AG04450 (cell line): ENCODE measurements at regions not wholly inside any gene's neighbourhood (a gene's known extent, or its start where the extent isn't known, plus 50 kb on each side); places are given as distances from the start of the nearest gene placed in this dataset.

Experiments
- CTCF ChIA-PET: fragments of 300-600, 350-600 bp; formaldehyde crosslinking; extraction: SDS; loops from one replicate; lab custom pipeline; 2022; ENCODE audit warnings: antibody characterized with exemption, inconsistent platforms; lab: Charles Lee
- POLR2A ChIA-PET: fragments of 350-600 bp; formaldehyde crosslinking; extraction: SDS; loops from one replicate; lab custom pipeline; 2021; ENCODE audit warnings: antibody characterized with exemption, inconsistent platforms; lab: Yijun Ruan, JAX
- DNase-seq: peaks from one replicate; pipeline ENCODE4 v3.0.0-alpha.2; 2011; ENCODE audit warnings: low read depth, low spot score
- H3K27ac ChIP-seq: one replicate; pipeline ENCODE4 v1.5.1; 2012; ENCODE audit warnings: low read depth, low read length, control low read depth
- H3K27me3 ChIP-seq: one replicate; pipeline ENCODE4 v1.6.0; 2012; ENCODE audit warnings: low read length; ENCODE audit not compliant: control insufficient read depth, insufficient read depth
- H3K4me3 ChIP-seq: 2 replicates; pipeline ENCODE4 v1.5.1; 2011; ENCODE audit warnings: mild to moderate bottlenecking, low read depth, low read length, control low read depth
- H3K9me3 ChIP-seq: 2 replicates; pipeline ENCODE4 v1.5.1; 2012; ENCODE audit warnings: low read length; ENCODE audit not compliant: control insufficient read depth, insufficient read depth
- TF ChIP-seq, protein P1 (sequence below): IDR thresholded peaks from 2 replicates; pipeline ENCODE4 v1.5.1; 2011; ENCODE audit warnings: low read depth, low read length, control low read depth, inconsistent platforms

DNA sequence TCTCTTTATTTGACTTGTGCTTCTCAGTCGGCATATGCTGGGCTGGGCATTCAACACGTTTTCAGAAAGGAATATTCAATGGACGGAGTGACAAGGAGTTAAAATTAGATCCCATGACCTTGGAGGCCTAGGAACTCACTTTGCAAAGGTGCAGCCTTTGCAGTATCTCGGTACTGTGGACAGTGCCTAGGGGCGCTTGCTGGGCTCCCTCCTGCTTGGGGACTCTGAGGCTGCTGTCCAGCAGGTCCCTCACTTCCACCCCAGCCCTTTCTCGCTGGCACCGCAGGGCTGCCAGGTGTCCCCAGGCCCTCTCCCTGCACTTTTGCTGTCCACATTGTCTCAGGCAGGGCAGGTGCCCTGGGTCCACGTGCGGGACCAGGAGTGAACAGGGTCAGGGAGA lies 255.5 kb upstream of the B3GAT1 start:
- DNase-seq, result no peak
- Histone ChIP-seq H3K9me3 (peaks cover 92% of the 10 kb centered on the region), H3K27ac (no peak overlapping the region), H3K4me3 (no peak overlapping the region), H3K27me3 (no peaks in the 10 kb centered on the region)
- CTCF ChIA-PET, result no interaction called here
- POLR2A ChIA-PET, result no interaction called here
- TF ChIP-seq, protein P1, sequence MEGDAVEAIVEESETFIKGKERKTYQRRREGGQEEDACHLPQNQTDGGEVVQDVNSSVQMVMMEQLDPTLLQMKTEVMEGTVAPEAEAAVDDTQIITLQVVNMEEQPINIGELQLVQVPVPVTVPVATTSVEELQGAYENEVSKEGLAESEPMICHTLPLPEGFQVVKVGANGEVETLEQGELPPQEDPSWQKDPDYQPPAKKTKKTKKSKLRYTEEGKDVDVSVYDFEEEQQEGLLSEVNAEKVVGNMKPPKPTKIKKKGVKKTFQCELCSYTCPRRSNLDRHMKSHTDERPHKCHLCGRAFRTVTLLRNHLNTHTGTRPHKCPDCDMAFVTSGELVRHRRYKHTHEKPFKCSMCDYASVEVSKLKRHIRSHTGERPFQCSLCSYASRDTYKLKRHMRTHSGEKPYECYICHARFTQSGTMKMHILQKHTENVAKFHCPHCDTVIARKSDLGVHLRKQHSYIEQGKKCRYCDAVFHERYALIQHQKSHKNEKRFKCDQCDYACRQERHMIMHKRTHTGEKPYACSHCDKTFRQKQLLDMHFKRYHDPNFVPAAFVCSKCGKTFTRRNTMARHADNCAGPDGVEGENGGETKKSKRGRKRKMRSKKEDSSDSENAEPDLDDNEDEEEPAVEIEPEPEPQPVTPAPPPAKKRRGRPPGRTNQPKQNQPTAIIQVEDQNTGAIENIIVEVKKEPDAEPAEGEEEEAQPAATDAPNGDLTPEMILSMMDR, result no peak

DNA sequence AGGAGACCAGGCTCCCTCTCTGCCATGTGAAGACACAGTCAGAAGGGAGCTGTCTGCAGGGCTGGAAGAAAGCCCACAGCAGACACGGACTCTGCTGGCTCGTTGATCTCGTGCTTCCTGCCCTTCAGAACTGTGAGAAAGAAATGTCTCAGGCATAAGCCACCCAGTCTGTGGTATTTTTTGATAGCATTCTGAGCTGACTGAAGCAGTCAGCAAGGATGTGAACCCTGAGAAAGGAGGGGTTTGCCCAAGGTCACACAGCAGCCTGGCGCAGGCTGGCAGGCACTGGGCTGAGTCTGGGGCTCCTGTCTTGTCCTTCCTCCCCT lies 255.1 kb upstream of the B3GAT1 start:
- TF ChIP-seq, protein P1, result no peak
- Histone ChIP-seq H3K9me3 (peaks cover 93% of the 10 kb centered on the region), H3K27ac (no peak overlapping the region), H3K27me3 (no peaks in the 10 kb centered on the region), H3K4me3 (no peak overlapping the region)
- no peak for DNase-seq
- ChIA-PET POLR2A (no interaction called here), CTCF (no interaction called here)

DNA sequence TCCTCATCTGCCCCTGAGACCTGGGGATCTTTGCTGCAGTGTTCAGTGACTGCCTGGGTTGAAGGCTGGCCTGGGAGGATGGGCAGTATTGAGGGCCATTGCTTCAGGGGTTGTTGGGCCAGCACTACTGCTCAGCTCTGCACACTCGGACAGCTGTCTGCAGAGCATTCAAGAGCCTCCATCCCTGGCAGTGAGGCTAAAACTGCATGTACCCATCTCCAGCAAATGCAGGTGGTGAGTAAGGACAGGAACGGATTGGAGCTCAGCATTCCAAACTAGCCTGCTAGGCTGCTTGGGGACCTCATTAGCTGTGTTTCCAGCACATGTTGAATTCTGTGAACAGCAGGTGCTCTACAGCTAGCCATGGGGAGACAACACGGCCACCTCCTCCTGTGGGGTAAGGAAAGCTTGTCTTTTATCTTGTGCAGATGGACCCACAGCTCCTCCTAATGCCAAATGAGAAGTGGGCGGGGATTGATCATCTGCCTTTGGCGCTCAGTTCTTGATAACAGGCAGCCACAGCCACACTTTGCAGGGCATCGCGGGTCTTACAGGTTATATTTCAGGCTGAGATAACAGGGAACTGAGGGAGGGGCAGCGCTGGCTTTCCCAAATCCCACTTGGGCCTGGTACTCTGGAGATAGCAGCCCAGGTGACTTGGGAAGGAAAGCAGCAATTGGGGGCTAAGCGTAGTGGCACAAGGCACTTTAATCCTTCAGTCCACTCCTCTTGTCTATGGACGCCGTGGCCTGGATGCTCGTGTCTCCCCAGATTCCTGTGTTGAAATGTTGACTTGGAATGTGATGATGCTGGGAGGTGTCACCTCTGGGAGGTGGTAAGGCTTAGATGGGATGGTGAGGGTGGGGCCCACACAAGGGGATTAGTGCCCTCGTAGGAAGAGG lies 254.5 kb upstream of the B3GAT1 start:
- TF ChIP-seq, protein P1, result no peak
- no peak for DNase-seq
- H3K9me3 ChIP-seq, result peaks cover 94% of the 10 kb centered on the region
- CTCF ChIA-PET, result no interaction called here
- H3K27me3 ChIP-seq, result no peaks in the 10 kb centered on the region
- POLR2A ChIA-PET, result no interaction called here
- no peak overlapping the region for H3K4me3 ChIP-seq
- H3K27ac ChIP-seq, result no peak overlapping the region

DNA sequence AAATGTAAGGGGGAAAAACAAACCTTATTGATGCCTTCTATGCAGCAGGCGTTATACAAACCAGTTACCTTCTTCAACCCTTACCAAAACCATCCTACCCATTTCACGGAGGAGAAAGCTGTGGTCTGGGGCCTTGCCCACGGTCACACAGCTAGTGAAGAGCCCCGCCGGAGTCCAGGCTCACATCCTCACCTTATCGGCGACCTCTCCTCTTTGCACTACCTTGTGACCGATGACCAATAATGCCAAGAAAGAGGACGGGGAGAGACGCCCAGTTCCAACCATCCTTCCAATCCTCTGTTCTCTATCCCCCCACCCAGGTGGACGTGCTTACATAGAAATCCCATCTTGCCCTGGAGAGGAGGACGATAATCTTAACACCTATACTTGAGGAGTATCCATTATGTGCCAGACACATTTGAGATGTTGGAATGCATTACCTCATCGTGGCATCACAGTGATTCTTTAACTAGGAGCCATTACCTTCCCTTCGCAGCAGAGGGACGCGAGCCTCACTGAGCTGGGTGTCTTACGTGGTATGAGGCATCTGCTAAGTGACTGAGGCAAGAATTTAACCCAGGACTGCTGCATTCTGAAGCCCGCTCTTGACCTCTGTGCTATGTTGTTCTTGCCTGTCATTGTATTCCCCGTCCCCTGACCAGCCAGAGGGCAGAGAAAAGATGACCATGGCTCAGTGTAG lies 253.7 kb upstream of the B3GAT1 start:
- peaks cover 89% of the 10 kb centered on the region for H3K9me3 ChIP-seq
- no peak for DNase-seq
- no peak overlapping the region for H3K27ac ChIP-seq
- TF ChIP-seq, protein P1, result no peak
- ChIA-PET POLR2A (no interaction called here), CTCF (no interaction called here)
- H3K4me3 ChIP-seq, result no peak overlapping the region
- no peaks in the 10 kb centered on the region for H3K27me3 ChIP-seq

DNA sequence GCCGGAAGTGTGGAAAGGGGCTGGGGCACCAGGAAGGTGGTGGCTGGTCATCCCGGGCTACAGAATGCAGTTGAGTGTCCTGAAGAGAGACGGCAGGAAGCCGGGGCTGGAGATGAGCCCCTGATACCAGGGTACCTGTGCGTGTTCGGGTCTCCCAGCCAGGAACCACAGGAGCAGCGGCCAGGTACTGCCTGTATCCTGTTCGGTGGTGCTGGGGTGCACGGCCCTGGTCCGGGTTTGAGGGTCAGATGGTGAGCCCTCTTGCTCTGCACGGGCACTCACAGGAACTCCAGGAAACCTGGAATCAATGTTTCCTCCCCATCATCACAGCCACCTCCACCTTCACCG lies 253.1 kb upstream of the B3GAT1 start:
- ChIA-PET POLR2A (no interaction called here), CTCF (no interaction called here)
- no peak for DNase-seq

More for the DNA sequence above, 253.1 kb upstream of the B3GAT1 start:
- Histone ChIP-seq H3K27me3 (no peaks in the 10 kb centered on the region), H3K4me3 (no peak overlapping the region), H3K27ac (no peak overlapping the region), H3K9me3 (peaks cover 86% of the 10 kb centered on the region)
- TF ChIP-seq, protein P1, result no peak
